ENCODE measurements at regions not wholly inside any gene's neighbourhood (a gene's known extent, or its start where the extent isn't known, plus 50 kb on each side); places are given as distances from the start of the nearest gene placed in this dataset.

- Histone ChIP-seq H2AFZ (ENCODE audit: low read depth, low read length) (no peak overlapping the region), H3K9me3 (replicated peaks; ENCODE audit: control insufficient read depth, insufficient read depth, low read length) (no peaks in the 10 kb centered on the region), H4K20me1 (replicated peaks; ENCODE audit: control insufficient read depth, extremely low read depth, insufficient read depth, low read length) (no peaks in the 10 kb centered on the region), H3K4me1 (ENCODE audit: control insufficient read depth, extremely low read depth, insufficient read depth, low read length) (peaks cover 16% of the 10 kb centered on the region), H3K4me2 (ENCODE audit: insufficient read depth, low read length) (no peak overlapping the region), H3K9me1 (replicated peaks; ENCODE audit: control insufficient read depth, extremely low read depth, insufficient read depth, low read length) (no peaks in the 10 kb centered on the region), H3K9ac (replicated peaks; ENCODE audit: extremely low read depth, insufficient read depth, low read length) (no peak overlapping the region), H3K79me2 (ENCODE audit: control insufficient read depth, insufficient read depth, low read length) (no peaks in the 10 kb centered on the region), H3K27ac (ENCODE audit: insufficient read depth, low read depth, low read length) (no peak overlapping the region), H3K4me3 (replicated peaks in 1 of 3; ENCODE audit: insufficient read depth in 1 of 3, low read depth in 1 of 3, low read length in 3 of 3) (no peak overlapping the region), H3K27me3 (ENCODE audit: control insufficient read depth in 2 of 2, insufficient read depth in 2 of 2, low read length in 2 of 2) (peaks cover 2% of the 10 kb centered on the region in 2 experiments), H3K36me3 (ENCODE audit: control insufficient read depth in 2 of 2, extremely low read depth in 1 of 2, insufficient read depth in 2 of 2, low read length in 2 of 2) (no peaks in the 10 kb centered on the region)
- intact Hi-C loops (cut with micrococcal nuclease): no loop called here
- no peak for FAIRE-seq
- dilution Hi-C loops (cut with MboI; ENCODE audit: extremely low pct_ligation_motif_present, low sequenced_read_pairs): no loop called here
- DNase-seq (ENCODE audit: low read depth, low spot score): no peak
- ChIA-PET POLR2A (no interaction called here), CTCF (interaction anchor here (1.2 to 1.9 kb wide), 2 partner anchors 55 to 87 kb away, joined by 3 to 6 read pairs; no protein-coding TSS in a partner anchor)
- BruUV-seq (replicated peaks): no TSS peak
- TF ChIP-seq JUN (IDR thresholded peaks at IDR 0.05; ENCODE audit: borderline replicate concordance, insufficient read depth, insufficient read length, low read depth) (no peak), GATA2 (IDR thresholded peaks at IDR 0.05; ENCODE audit: insufficient read depth, insufficient read length, low read depth, low read length) (no peak), MYC (IDR thresholded peaks at IDR 0.05; ENCODE audit: low read depth, low read length) (no peak), POLR2AphosphoS5 (IDR thresholded peaks at IDR 0.05; ENCODE audit: insufficient read depth, low read depth, low read length) (no peak)
These were observed 94.7 kb upstream of the JCAD start for GRCh38 chr10:30154126-30154525.

GRCh38 chr10:30151581-30152389 lies 92.4 kb upstream of the JCAD start:
- H3K9me1 ChIP-seq (replicated peaks; ENCODE audit: control insufficient read depth, extremely low read depth, insufficient read depth, low read length): no peaks in the 10 kb centered on the region
- peaks cover 2 to 7% of the 10 kb centered on the region in 2 experiments for H3K27me3 ChIP-seq (ENCODE audit: control insufficient read depth in 2 of 2, insufficient read depth in 2 of 2, low read length in 2 of 2)
- DNase-seq (ENCODE audit: low read depth, low spot score) (peak; percentile 14), FAIRE-seq (no peak)
- H3K9me3 ChIP-seq (replicated peaks; ENCODE audit: control insufficient read depth, insufficient read depth, low read length): no peaks in the 10 kb centered on the region
- H3K79me2 ChIP-seq (ENCODE audit: control insufficient read depth, insufficient read depth, low read length): no peaks in the 10 kb centered on the region
- H3K4me3 ChIP-seq (replicated peaks in 1 of 3; ENCODE audit: insufficient read depth in 1 of 3, low read depth in 1 of 3, low read length in 3 of 3): no peak overlapping the region
- H3K27ac ChIP-seq (ENCODE audit: insufficient read depth, low read depth, low read length): no peak overlapping the region
- intact Hi-C loops (cut with micrococcal nuclease): no loop called here
- H2AFZ ChIP-seq (ENCODE audit: low read depth, low read length): no peak overlapping the region
- no TSS peak for BruUV-seq (replicated peaks)
- CTCF ChIA-PET: interaction anchor here (1.2 to 1.3 kb wide), 2 partner anchors 17 to 36 kb away, joined by 3 read pairs; no protein-coding TSS in a partner anchor
- H3K9ac ChIP-seq (replicated peaks; ENCODE audit: extremely low read depth, insufficient read depth, low read length): no peak overlapping the region
- H3K4me2 ChIP-seq (ENCODE audit: insufficient read depth, low read length): no peak overlapping the region
- no peaks in the 10 kb centered on the region for H4K20me1 ChIP-seq (replicated peaks; ENCODE audit: control insufficient read depth, extremely low read depth, insufficient read depth, low read length)
- H3K36me3 ChIP-seq (ENCODE audit: control insufficient read depth in 2 of 2, extremely low read depth in 1 of 2, insufficient read depth in 2 of 2, low read length in 2 of 2): no peaks in the 10 kb centered on the region
- POLR2A ChIA-PET: no interaction called here
- dilution Hi-C loops (cut with MboI; ENCODE audit: extremely low pct_ligation_motif_present, low sequenced_read_pairs): no loop called here
- TF ChIP-seq GATA2 (IDR thresholded peaks at IDR 0.05; ENCODE audit: insufficient read depth, insufficient read length, low read depth, low read length): no peak
- peaks cover 16% of the 10 kb centered on the region for H3K4me1 ChIP-seq (ENCODE audit: control insufficient read depth, extremely low read depth, insufficient read depth, low read length)

All from endothelial cell of umbilical vein (primary cell).